HG03103 (cell line): ENCODE measurements at regions not wholly inside any gene's neighbourhood (a gene's known extent, or its start where the extent isn't known, plus 50 kb on each side); places are given as distances from the start of the nearest gene placed in this dataset.
"Not testable (repeated sequence)": the region's sequence is repeated elsewhere in the genome, so short reads cannot be mapped to it uniquely, and the experiment has no call there.

Source experiments
- ATAC-seq: cut with Tn5 transposase; IDR thresholded peaks from one replicate; pipeline ENCODE4 v1.9.1; 2021; ENCODE audit warnings: low read depth; ENCODE audit not compliant: unreplicated experiment

DNA sequence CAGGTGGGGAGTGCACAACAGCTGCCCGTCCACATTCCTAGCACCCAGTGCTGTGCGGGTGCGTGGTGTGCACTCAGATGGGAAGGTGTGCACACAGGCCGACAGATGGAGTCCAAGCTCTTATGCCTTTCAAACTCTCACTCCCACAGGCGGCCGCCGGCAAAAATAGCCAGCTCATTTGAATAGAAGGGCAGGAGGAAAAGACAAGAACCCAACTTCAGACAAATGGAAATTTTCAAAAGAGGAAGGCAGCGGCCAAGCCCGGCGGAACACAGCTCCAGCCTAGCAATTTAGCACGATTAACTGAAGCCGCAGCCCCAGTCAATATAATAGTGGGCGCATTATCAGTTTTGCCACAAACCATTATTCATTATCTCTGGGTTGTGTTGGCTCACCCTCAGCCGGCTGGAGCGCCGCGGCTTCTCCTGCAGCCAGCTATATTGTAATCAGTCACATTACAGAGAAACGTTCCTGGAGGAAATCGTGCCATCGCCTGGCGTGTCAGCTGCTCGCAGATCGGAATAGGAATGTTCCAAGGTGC lies 103.9 kb upstream of the SEC14L1 start:
- ATAC-seq: no peak

DNA sequence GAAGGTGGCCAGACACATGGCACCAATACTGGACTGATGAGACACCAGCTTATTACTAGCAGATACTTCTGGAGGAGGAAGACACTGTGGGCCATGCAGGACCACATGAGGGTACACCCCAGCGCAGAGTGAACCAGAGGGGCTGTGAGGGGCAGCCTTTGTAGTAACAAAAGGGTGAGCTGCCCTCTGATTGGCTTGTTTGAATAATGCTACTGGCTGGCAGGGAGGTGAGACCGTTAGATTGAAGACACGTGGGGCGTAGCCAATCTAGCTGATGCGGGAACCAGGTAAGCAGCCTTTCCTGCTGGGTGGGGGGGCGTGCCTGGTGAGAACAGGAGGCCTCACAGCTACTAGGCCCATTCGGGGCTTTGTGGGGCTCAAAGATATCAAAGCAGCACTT lies 102.8 kb upstream of the SEC14L1 start:
- no peak for ATAC-seq

DNA sequence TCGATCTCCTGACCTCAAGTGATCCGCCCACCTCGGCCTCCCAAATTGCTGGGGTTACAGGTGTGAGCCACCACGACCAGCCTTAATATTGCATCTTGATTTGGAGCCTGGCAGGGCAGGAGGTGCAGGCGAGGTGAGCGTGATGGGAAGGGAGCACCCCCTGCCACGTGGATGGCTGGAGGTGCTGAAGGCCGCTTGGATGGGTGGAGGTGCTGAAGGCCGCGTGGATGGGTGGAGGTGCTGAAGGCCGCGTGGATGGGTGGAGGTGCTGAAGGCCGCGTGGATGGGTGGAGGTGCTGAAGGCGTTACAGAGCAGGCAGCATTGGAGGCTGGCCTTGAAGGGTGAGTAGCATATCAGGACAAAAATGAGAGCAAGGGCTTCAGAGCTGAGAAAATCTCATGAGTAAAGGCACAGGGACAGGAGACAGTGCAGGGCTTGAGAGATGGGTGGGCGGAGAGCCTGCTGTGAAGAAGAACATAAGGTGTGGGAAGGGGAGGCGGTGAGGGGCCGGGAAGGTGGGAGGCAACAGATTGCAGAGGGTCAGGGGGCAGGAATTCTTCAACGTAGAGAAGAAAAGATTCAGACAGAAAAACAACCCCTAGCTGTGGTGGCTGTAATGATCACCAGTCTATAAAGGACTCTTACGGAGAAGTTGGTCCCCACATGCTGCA lies 101.7 kb upstream of the SEC14L1 start:
- no peak for ATAC-seq

DNA sequence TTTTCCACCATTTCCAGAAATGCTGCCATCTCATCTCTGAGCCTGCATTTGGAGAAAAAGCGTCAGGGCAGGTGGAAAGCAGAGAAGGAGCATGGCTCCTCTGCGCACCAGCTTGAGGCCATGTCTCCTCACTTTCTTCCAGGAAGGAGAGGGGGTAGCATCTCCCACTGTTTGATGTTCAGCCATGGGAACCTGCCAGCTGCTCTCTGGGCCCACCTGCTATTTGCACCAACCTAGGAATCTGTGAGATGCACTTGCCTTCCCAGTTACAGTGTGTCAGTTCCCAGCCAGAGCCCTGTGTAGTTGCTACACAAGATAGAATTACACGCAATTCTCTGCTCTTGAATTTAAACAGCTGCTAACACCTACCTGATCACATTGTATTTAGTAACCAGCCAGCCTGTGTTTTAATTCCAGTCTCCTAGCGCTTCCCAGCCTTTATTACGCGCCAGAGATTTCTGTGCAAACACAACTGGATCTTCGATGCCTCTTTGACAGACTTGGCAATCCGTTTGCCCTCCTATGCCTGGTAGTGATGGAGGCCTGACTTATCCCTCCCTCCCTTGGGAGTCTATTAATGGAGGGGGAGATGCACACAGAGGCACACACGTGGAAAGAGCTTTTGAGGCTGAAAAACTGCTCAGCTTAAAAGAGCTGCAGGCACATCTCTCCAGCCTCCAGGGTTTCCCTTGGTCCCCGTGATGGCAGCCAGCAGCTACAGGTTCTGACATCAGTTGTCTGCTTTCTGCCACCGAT lies 98.1 kb upstream of the SEC14L1 start:
- ATAC-seq: no peak

DNA sequence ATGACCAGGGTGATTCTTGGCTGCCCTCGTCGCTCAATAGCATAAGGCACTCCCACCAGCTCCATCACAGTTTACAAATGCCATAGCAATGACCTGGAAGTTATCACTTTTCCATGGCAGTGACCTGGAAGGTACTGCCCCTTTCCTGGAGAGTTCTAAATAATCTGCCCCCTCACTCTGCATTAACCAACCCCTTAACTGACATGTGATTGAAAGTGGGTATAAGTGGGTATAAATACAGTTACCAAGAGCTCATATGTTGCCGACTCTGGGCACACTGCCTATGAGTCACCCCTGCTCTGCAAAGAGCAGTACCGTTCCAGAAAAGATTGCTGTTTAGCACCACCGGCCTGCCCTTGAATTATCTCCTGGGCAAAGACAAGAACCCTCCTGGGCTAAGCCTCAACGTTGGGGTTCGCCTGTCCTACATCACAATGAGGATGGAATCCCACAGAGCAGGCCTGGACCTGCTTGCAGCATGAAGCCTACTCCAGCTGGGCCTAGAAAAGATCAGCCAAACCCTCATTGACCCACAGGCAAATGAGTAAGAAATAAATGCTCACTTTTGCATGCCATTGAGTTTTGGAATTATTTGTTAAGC lies 95.2 kb upstream of the SEC14L1 start:
- ATAC-seq: no peak

DNA sequence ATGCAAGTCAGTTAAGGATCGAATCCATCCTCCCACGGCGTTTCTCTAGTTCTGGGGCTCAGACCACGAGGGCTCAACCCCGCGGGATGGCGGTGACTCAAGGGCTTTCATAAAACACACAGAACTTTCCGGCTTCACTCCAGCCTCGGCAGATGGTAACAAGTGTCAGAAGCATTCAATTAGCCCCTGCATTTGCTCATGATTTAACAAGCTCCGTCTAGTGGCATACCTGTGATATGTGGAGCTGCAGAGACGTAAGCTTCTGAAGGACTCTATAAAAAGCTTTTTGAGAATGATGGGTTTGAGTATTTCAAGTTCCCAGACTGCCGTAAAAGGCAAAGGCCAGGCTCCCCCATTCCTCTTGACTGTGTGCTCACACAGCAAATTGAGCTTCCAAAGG lies 91.3 kb upstream of the SEC14L1 start:
- ATAC-seq: no peak

DNA sequence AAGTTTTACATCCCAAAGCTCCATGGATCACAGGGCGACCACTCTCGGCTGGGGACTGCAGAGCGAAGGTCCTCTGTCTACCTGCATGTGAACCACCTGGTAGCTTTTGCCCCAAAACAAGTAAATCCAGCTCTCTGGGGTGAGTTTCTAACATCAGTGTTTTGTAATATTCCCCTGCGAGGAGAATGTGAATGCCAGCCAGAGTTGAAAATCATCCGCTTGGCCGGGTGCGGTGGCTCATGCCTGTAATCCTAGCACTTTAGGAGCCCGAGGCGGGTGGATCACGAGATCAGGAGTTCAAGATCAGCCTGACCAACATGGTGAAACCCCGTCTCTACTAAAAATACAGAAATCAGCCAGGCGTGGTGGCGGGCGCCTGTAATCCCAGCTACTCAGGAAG lies 89.9 kb upstream of the SEC14L1 start:
- not testable (repeated sequence) for ATAC-seq

DNA sequence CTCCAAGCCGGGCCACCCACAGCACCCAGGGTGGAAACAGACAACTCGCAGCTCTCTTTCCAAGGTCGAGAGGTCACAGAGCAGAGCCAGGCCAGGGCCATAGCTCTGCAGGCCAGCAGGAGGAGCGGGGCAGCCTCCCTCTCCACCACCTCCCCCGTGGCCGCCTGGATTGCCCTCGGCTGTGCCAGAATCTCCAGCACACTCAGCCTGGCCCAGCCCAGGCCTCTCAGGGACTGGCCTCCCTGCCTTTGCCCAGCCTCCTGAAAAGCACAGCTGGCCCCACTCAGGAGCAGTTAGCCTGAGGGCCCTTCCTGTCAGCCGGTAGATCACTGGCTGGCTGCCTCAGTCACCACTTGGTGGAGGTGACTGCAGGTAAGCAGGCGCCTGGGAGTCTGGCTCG lies 85.8 kb upstream of the SEC14L1 start:
- no peak for ATAC-seq

DNA sequence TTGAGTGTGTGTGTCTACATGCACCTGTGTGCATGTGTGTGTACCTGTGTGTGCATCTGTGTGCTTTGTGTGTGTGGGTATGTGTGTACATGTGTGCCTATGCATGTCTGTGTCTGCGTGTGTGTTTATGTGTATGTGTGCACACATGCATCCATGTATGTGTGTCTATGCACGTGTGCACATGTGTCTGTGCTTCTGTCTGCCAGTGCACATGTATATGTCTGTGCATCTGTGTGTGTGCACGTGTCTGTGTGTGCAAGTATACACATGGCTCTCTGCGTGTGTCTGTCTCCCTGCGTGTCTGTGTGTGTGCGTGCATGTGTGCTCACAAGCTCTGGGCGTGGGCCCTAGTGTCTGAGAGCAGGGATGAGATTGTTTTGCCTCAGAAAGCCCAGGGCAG lies 85.3 kb upstream of the SEC14L1 start:
- no peak for ATAC-seq

DNA sequence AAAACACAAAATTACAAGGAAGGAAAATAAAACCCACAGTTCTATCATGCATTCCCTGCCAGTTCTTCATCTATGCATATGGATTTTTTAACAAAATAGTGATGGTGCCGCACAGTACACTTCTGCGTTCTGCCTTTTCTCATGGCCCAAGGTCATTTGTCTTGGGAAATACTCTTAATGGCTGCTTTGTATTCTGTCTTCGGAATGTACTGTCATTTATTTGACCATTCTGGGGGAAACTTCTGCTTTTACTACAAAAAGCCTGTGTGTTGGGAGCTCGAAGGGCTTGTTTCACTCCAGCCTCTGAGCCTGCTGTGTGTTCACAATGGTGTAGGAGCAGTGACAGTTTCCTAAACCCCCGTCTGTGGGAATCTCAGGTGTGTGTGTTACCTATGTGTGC lies 82.8 kb upstream of the SEC14L1 start:
- ATAC-seq: no peak

DNA sequence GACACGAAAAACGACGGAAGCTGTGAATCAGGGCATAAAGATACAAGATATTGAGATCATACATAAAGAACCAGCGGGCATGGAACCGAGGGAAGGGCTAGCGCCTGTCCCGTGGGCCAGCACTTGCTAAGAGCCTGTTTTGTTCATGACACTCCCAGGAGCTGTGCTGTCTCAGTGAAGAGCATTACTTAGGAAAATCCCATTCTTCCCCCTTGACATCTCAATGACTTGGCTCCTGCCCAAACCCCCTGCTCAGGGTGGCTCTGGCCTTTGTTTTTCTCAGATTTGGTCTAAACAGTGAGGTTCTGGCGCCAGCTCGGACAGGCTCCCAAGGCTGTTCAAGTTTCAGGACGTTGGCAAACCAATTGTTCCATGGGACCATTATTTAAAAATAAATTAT lies 79.1 kb upstream of the SEC14L1 start:
- ATAC-seq: no peak

DNA sequence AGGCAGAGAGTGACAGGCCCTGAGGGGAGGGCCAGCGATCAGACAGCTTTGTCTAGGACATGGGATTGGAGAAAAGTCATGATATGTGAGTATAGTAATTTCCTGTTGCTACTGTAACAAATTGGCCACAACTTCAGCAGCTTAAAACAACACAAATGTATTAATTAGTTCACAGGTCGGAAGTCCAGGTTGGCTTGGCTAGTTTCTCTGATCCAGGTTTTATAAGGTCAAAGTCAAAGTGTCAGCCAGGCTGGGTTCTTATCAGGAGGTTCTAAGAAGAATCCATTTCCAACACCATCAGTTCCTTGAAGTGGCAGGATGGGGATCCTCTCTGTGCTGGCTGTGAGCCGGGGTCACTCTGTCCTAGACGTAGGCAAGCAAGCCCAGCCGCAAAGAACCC lies 76.2 kb upstream of the SEC14L1 start:
- ATAC-seq: no peak

DNA sequence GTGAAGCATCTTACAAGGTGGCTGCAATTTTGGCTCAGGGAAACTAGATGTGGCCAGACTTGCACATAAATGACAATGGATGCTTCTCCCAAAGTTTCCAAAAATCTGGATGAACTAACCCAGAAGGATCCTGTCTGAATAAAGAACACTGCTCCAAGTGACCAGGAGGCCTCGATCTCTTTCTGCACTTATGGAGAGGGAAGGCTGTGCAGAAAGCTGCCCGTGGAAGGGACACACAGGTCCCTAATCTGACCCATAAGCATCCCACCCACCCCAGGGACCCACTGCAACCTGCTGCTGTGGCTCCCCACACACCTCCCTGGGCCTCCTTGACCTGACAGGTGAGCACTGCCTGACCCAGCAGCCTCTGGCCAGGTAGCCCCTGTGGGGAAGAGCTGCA lies 74.6 kb upstream of the SEC14L1 start:
- no peak for ATAC-seq

DNA sequence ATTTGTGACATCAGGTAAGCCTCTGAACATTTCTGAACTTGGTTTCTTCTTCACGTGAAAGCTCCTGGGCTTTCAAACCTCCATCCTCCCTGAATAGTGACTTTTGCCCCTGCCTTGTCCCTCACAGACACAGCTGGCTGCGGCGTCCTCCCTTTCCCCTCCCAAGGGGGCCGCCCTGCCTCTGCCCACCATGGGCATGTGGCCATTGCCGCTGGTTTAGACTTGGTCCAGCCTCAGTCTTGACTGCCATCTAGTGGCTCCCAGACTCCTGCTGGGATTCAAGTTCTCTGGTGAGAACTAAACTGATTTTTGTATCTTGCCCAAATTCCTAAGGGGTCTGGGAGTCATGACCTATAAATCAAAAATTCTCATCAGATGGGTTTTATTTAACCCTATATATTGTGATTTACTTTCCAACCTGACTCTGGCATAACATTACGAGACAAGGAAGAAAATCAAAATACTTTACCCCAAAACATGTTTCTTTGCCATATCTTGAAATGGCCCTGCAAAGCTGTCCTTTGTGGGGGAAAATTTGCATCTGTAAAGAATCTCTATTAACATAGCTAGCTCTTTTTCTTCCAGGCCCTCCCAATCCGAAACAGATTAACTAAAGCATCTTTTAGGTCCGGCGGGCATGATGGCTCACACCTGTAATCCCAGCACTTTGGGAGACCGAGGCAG lies 73.9 kb upstream of the SEC14L1 start:
- not testable (repeated sequence) for ATAC-seq

DNA sequence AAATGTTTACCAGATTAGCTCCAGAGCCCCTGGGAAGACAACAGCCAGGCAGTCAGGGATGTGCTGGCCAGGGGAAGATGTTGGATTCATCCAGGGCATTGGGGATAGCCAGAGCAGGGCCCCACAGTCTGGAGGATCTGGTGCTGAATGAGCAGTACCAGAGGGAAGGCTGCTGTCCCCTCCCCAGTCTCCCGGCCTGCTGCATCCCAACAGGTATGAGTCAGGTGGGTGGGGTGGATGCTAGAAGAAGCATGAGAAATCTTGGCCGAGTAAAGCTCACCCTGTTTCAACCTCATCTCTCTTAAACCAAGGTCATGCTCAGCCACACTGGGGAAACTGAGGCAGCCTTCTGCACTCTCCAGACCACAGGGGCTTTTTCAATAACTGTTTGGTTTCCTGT lies 71.9 kb upstream of the SEC14L1 start:
- ATAC-seq: no peak

DNA sequence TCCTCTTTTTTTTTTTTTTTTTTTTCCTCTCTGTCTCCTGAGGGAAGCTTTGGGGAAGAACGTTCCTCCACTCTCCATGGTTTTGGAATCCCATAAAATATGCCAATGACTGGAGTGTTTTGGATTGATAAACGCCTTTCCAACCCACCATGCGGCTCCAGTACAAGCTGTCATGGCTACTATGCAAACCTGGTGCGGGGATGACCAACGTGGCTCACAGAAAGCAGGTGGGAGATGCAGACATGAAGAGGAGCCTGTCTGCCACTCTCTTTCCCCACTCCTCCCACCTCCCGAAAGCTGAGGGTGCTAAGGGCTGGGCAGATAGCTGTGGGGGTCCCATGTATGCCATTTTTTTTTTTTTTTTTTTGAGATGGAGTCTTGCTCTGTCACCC lies 69.9 kb upstream of the SEC14L1 start:
- ATAC-seq: no peak

DNA sequence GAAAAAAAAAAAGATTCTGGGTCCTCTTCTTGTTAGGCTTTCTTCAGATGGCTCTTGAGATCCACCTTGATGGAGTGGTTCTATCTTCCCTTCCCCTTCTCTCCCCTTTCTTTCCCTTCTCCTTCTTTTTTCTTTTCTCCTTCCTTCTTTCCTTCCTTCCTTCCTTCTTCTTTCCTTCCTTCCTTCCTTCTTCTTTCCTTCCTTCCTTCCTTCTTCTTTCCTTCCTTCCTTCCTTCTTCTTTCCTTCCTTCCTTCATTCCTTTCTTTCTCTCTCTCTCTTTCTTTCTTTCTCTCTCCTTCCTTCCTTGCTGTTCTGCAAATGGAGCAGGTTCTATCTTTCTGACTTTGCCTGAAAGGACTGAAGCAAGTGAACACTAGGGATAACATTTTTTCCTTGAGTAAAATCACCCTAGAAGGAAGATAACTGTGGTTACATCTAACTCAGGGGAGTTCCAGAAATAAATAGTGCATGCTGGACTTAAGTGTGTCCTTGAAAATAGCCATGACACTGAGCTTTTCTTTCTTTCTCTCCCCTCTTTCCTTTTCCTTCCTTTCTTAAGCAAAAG lies 68.8 kb upstream of the SEC14L1 start:
- no peak for ATAC-seq

DNA sequence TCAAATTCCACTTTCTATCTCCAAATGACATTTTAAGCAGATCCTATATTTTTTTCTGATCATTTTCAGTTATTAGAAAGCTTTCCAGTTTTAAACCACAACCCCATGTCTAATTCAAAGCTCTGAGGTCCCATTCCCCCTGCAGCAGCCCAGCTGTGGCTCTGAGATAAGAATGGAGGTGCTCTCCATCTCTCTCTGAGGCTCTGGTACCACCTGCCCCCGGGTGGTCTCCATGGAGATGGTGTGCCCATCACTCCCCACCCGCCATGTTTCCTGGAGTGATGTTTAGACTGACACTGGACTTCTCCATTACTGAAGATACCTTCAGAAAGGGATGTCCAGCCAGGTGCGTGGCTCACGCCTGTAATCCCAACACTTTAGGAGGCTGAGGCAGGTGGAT lies 68.1 kb upstream of the SEC14L1 start:
- no peak for ATAC-seq

DNA sequence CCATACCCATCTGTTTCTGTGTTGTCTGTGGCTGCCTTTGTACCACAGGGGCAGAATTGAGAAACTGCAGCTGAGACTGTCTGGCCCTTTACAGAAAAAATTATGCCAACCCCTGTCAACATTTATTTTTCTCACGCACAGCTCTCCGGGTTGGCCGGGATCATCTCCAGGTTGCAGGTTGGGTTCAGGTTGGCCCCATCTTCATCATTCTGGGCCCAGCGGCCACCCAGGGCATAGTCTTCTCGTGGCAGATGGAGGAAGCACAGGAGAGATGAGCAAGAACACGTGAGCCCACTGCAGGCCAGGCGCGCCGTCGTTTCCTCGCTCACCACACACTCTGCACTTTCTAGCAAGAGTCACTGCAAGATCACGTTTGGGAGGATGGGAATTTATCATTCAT lies 66.1 kb upstream of the SEC14L1 start:
- no peak for ATAC-seq

DNA sequence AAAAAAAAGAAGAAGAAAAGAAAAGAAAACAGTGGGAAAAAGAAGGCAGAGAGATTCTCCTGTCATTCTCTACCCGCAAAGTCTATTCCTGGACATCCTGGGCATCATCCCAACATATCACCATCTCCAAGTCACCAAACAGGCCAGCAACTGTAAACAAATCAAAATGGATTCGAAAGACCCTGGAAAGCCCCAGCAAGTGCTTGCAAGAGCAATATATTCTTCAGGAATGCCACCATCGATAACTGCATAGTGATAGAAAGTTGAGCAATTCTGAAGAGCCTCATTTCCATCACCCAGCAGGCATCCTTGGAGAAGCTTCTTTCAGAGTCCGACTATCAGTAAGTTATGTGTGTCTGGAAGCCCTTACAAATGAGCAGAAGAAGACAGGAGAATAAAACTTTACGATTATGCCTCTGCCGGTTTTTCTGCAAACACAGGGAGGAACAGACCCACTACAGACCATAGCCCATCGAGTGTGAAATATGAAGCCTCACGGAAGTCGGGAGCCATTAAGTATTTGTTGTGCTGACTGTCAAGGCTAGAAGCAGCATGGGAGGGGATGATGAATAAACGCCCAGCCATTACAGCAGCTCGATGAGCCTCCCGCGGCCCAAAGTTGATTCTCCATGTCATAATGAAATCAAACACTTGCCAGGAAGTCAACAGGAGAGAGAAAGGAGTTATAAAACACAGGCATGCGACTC lies 64.5 kb upstream of the SEC14L1 start:
- no peak for ATAC-seq
